ENCODE measurements at regions not wholly inside any gene's neighbourhood (a gene's known extent, or its start where the extent isn't known, plus 50 kb on each side); places are given as distances from the start of the nearest gene placed in this dataset.

DNA sequence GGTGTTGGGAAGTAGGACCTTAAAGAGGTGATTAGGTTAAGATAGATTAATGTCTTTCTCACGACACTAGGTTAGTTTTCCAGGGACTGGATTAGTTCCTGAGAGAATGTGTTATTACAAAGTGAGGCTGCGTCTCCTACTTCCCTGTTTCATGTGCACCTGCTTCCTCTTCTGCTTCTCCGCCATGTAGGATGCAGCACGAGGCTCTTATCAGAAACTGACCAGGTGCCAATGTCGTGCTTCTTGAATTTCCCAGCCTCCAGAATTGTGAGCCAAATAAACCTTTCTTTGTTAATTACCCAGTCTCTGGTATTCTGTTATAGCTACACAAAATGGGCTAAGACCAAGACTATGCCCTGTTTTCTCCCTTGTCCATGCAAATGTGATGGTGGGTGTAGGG is 152.2 kb upstream of the LMO4 start:
- no peaks in the 10 kb centered on the region for H3K36me3 ChIP-seq (ENCODE audit: control insufficient read depth, insufficient read depth, low read length)
- H3K36me3 Mint-ChIP-seq (ENCODE audit: insufficient read depth, unreplicated experiment), result no peaks in the 10 kb centered on the region
- no peaks in the 10 kb centered on the region for H3K9me3 ChIP-seq
- no peaks in the 10 kb centered on the region for H3K9me3 Mint-ChIP-seq (ENCODE audit: unreplicated experiment)
- no peak overlapping the region for H3K4me3 ChIP-seq (ENCODE audit: low read depth, low read length)
- no peaks in the 10 kb centered on the region; the same call in 1 of the 2 replicates for H3K27me3 ChIP-seq (replicated peaks; ENCODE audit: control insufficient read depth, insufficient read depth, low read length)
- no peak for DNase-seq
- TF ChIP-seq, protein P1, sequence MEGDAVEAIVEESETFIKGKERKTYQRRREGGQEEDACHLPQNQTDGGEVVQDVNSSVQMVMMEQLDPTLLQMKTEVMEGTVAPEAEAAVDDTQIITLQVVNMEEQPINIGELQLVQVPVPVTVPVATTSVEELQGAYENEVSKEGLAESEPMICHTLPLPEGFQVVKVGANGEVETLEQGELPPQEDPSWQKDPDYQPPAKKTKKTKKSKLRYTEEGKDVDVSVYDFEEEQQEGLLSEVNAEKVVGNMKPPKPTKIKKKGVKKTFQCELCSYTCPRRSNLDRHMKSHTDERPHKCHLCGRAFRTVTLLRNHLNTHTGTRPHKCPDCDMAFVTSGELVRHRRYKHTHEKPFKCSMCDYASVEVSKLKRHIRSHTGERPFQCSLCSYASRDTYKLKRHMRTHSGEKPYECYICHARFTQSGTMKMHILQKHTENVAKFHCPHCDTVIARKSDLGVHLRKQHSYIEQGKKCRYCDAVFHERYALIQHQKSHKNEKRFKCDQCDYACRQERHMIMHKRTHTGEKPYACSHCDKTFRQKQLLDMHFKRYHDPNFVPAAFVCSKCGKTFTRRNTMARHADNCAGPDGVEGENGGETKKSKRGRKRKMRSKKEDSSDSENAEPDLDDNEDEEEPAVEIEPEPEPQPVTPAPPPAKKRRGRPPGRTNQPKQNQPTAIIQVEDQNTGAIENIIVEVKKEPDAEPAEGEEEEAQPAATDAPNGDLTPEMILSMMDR (IDR thresholded peaks at IDR 0.05; ENCODE audit: insufficient read depth in 1 of 2, low read depth in 1 of 2, low read length in 1 of 2, severe bottlenecking in 1 of 2, unreplicated experiment in 1 of 2), result no peak
- CTCF ChIA-PET, result no interaction called here
- POLR2A ChIA-PET, result no interaction called here
- peaks cover 7% of the 10 kb centered on the region for H3K27me3 Mint-ChIP-seq (ENCODE audit: insufficient read depth, unreplicated experiment)
- H3K4me3 Mint-ChIP-seq (ENCODE audit: unreplicated experiment), result no peak overlapping the region
- H3K4me1 Mint-ChIP-seq (ENCODE audit: low read depth, unreplicated experiment), result no peaks in the 10 kb centered on the region
- no TSS peak for BruUV-seq (replicated peaks)
- H3K4me1 ChIP-seq, result no peaks in the 10 kb centered on the region
- intact Hi-C loops (cut with micrococcal nuclease; ENCODE audit: unreplicated experiment), result no loop called here
- H3K27ac Mint-ChIP-seq (ENCODE audit: unreplicated experiment), result no peak overlapping the region

DNA sequence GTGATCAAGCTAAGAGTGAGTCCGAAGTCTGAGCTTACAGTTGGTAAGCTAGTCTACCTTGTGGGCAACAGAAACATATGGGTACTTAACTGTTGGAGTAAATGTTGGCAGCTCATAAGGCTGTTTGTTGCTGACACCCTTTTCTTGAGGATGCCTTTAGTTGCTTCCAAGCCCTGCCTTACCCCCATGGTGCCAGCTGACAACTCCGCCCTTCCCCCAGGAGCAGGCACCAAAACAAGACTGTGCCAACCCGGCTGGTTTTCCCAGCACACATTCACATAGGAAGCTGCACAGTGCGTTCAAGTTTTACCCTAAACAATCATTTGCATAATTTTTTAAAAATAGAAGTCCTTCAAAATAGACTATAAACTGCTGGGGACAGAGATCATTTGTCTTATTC is 150.2 kb upstream of the LMO4 start:
- H3K9me3 ChIP-seq, result no peaks in the 10 kb centered on the region
- BruUV-seq (replicated peaks), result no TSS peak
- H3K36me3 ChIP-seq (ENCODE audit: control insufficient read depth, insufficient read depth, low read length), result no peaks in the 10 kb centered on the region
- no peak overlapping the region for H3K4me3 ChIP-seq (ENCODE audit: low read depth, low read length)
- Mint-ChIP-seq H3K27me3 (ENCODE audit: insufficient read depth, unreplicated experiment) (peaks cover 12% of the 10 kb centered on the region), H3K9me3 (ENCODE audit: unreplicated experiment) (no peaks in the 10 kb centered on the region), H3K27ac (ENCODE audit: unreplicated experiment) (no peak overlapping the region), H3K4me3 (ENCODE audit: unreplicated experiment) (no peak overlapping the region), H3K4me1 (ENCODE audit: low read depth, unreplicated experiment) (no peaks in the 10 kb centered on the region), H3K36me3 (ENCODE audit: insufficient read depth, unreplicated experiment) (no peaks in the 10 kb centered on the region)
- H3K4me1 ChIP-seq, result no peaks in the 10 kb centered on the region
- DNase-seq, result no peak
- TF ChIP-seq, protein P1 (IDR thresholded peaks at IDR 0.05; ENCODE audit: insufficient read depth in 1 of 2, low read depth in 1 of 2, low read length in 1 of 2, severe bottlenecking in 1 of 2, unreplicated experiment in 1 of 2), result no peak
- ChIA-PET CTCF (no interaction called here), POLR2A (no interaction called here)
- H3K27me3 ChIP-seq (replicated peaks; ENCODE audit: control insufficient read depth, insufficient read depth, low read length), result no peaks in the 10 kb centered on the region
- intact Hi-C loops (cut with micrococcal nuclease; ENCODE audit: unreplicated experiment), result no loop called here

DNA sequence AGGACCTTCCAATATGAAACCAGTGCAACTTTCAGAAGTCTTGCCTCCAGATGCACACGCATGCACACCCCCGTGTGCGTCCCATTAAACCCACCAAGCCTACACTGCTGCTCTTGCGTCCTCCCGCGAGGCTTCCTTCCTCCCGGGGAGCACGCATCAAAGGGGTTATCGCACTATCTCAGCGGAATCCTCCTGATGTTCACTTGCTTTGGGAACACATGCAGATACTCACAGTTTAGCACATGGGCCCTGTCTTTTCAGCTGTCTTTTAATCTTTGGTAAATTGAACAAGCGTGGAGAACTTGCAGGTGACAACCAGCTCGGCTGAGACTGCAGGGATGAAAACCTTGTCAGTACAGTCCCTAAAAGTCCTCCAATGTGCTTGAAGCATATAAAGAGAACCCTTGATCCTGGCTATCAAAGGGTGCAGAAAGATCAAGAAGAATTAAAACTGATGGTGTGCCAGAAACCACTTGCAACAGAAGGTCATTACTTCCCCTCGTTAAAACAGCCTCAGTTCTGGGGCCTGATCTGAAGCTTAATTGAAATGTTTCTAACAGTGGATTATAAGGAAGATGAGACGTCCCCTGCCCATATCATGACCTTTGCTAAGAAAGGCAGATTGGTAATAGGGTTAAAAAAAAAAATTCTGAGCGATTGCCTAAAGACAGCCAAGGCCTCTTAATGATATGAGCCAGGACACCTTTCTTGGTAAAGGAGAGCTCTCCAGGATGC is 149.4 kb upstream of the LMO4 start:
- Mint-ChIP-seq H3K36me3 (ENCODE audit: insufficient read depth, unreplicated experiment) (no peaks in the 10 kb centered on the region), H3K4me1 (ENCODE audit: low read depth, unreplicated experiment) (no peaks in the 10 kb centered on the region), H3K27me3 (ENCODE audit: insufficient read depth, unreplicated experiment) (peaks cover 12% of the 10 kb centered on the region), H3K4me3 (ENCODE audit: unreplicated experiment) (no peak overlapping the region), H3K9me3 (ENCODE audit: unreplicated experiment) (no peaks in the 10 kb centered on the region), H3K27ac (ENCODE audit: unreplicated experiment) (no peak overlapping the region)
- no peaks in the 10 kb centered on the region for H3K27me3 ChIP-seq (replicated peaks; ENCODE audit: control insufficient read depth, insufficient read depth, low read length)
- intact Hi-C loops (cut with micrococcal nuclease; ENCODE audit: unreplicated experiment), result no loop called here
- no peak overlapping the region for H3K4me3 ChIP-seq (ENCODE audit: low read depth, low read length)
- H3K4me1 ChIP-seq, result no peaks in the 10 kb centered on the region
- ChIA-PET POLR2A (no interaction called here), CTCF (no interaction called here)
- no peaks in the 10 kb centered on the region for H3K36me3 ChIP-seq (ENCODE audit: control insufficient read depth, insufficient read depth, low read length)
- no peak for DNase-seq
- TF ChIP-seq, protein P1 (IDR thresholded peaks at IDR 0.05; ENCODE audit: insufficient read depth in 1 of 2, low read depth in 1 of 2, low read length in 1 of 2, severe bottlenecking in 1 of 2, unreplicated experiment in 1 of 2), result no peak
- H3K9me3 ChIP-seq, result no peaks in the 10 kb centered on the region
- no TSS peak for BruUV-seq (replicated peaks)

Measured in Caco-2 (cell line).